NB4 (cell line): ENCODE measurements at regions not wholly inside any gene's neighbourhood (a gene's known extent, or its start where the extent isn't known, plus 50 kb on each side); places are given as distances from the start of the nearest gene placed in this dataset.
A peak's percentile ranks its signal among the peaks of the same experiment; 100 is the strongest.

ENCODE experiments used
- DNase-seq: peaks from one replicate; pipeline ENCODE4 v3.0.0; 2010; ENCODE audit warnings: low read depth
- H3K4me3 ChIP-seq: one replicate; pipeline ENCODE4 v1.5.1; 2011; ENCODE audit warnings: mild to moderate bottlenecking, low read depth, low read length, moderate library complexity
- MYC ChIP-seq: IDR thresholded peaks from 2 replicates; pipeline ENCODE4 v1.6.1; 2011; ENCODE audit warnings: low read depth, low read length
- POLR2A ChIP-seq: IDR thresholded peaks from 2 replicates; pipeline ENCODE4 v1.6.1; 2011; ENCODE audit warnings: mild to moderate bottlenecking; ENCODE audit not compliant: insufficient read length; ENCODE audit errors: extremely low read depth
- TF ChIP-seq, protein P1 (sequence below): IDR thresholded peaks from one replicate; pipeline ENCODE4 v1.5.1; 2012; ENCODE audit warnings: low read depth, low read length
- TF ChIP-seq, protein P2 (sequence below): IDR thresholded peaks from 2 replicates; pipeline ENCODE4 v1.6.1; 2011; ENCODE audit warnings: low read depth, low read length

GRCh38 chr17:59510611-59511010 lies 54.8 kb upstream of the DHX40 start:
- TF ChIP-seq POLR2A (no peak), MYC (no peak)
- TF ChIP-seq, protein P1, sequence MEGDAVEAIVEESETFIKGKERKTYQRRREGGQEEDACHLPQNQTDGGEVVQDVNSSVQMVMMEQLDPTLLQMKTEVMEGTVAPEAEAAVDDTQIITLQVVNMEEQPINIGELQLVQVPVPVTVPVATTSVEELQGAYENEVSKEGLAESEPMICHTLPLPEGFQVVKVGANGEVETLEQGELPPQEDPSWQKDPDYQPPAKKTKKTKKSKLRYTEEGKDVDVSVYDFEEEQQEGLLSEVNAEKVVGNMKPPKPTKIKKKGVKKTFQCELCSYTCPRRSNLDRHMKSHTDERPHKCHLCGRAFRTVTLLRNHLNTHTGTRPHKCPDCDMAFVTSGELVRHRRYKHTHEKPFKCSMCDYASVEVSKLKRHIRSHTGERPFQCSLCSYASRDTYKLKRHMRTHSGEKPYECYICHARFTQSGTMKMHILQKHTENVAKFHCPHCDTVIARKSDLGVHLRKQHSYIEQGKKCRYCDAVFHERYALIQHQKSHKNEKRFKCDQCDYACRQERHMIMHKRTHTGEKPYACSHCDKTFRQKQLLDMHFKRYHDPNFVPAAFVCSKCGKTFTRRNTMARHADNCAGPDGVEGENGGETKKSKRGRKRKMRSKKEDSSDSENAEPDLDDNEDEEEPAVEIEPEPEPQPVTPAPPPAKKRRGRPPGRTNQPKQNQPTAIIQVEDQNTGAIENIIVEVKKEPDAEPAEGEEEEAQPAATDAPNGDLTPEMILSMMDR, result no peak
- TF ChIP-seq, protein P2, sequence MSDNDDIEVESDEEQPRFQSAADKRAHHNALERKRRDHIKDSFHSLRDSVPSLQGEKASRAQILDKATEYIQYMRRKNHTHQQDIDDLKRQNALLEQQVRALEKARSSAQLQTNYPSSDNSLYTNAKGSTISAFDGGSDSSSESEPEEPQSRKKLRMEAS, result no peak
- no peak overlapping the region for H3K4me3 ChIP-seq
- DNase-seq, result no peak

- no peak overlapping the region for H3K4me3 ChIP-seq
- no peak for DNase-seq
- TF ChIP-seq, protein P1, result no peak
- TF ChIP-seq MYC (no peak), POLR2A (no peak)
- TF ChIP-seq, protein P2, result no peak
Measured at GRCh38 chr17:59511726-59512125, 53.7 kb upstream of the DHX40 start.

DNA sequence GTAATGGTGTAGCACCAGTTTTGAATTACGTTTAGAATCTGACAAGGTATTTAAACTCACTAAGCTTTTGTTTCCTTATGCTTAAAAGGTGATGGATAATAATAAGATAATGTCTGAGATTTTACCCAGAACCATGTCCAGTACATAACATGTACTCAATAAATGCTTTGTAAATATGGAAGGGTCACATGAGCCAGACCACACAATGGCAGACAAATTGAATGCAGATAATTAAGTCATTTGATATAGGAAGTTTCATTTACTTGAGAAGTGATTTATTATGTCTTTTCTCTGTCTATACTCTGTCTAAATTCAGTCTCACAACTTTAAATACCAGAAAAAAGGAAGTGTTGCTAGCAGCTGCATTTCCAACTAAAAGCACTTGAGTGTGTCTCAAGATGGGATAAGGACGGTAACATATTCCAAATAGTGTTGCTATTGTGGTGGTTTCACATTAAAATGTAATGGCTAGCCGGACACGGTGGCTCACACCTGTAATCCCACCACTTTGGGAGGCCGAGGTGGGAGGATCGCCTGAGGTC lies 52.5 kb upstream of the DHX40 start:
- H3K4me3 ChIP-seq, result no peak overlapping the region
- TF ChIP-seq, protein P2, result no peak
- TF ChIP-seq MYC, result no peak
- TF ChIP-seq POLR2A, result no peak
- TF ChIP-seq, protein P1, result no peak
- DNase-seq, result no peak

GRCh38 chr17:59513934-59514841 lies 51.2 kb upstream of the DHX40 start:
- peak; percentile 54 for DNase-seq

More at GRCh38 chr17:59513934-59514841, 51.2 kb upstream of the DHX40 start:
- TF ChIP-seq, protein P1, result no peak
- TF ChIP-seq MYC (no peak), POLR2A (no peak)
- TF ChIP-seq, protein P2, result no peak
- H3K4me3 ChIP-seq, result no peak overlapping the region
